ENCODE measurements at regions not wholly inside any gene's neighbourhood (a gene's known extent, or its start where the extent isn't known, plus 50 kb on each side); places are given as distances from the start of the nearest gene placed in this dataset.
"Not testable (repeated sequence)": the region's sequence is repeated elsewhere in the genome, so short reads cannot be mapped to it uniquely, and the experiment has no call there.

DNA sequence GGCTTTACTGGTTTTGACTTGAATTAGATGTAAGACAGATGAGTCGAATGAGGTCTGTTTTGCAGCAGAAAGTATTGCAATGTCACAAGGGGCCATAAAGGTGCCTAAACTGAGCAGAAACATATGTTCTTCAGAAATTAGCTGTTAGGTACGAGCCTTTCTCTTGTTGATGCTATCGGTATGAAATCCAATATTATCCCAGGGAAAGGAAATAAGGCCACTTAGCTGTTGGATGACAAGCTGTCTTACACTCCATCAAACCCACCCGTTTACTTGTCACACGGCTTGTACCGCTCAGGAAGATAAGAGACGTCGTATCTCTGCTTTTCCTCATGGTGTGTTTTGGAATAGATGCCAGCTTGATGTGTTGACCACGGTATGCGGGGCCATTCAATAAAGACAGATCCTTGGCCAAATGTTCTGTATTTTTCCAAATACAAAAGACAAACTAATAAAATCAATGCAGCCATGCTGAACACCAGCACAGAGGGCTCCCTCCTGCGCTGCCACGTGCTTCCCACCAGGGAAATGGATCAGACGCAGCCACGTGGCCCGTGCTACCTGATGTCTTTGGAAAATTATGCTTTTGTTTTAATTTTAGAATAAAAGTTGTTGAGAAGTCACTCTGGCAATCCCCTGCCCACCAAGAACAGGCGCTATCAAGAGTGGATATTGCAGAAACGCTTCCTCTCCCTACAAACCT is 255.9 kb upstream of the SULF2 start:
- H3K27me3 Mint-ChIP-seq, result peaks cover 10 to 15% of the 10 kb centered on the region in 2 donors
- ChIA-PET POLR2A (no interaction called here), CTCF (no interaction called here)

DNA sequence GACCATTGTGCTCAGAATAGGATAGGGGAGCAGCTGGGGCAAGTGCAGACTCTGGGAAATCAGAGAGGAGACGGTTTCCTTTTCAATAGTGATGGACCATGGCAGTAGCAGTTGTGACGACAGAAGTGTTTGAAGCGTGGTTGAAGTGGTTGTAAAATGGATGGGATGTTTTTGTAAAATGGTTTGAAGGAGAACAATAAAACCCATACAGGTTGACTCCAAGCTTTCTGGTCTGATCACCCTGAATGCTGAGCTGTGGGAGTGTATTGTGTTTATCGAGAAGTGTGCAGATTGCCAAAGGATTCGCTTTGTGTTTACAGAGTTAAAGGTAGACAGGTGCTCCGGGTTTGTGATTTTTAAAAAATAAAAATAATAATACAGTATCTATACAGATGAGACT is 255.2 kb upstream of the SULF2 start:
- Mint-ChIP-seq H3K9me3 (peaks cover 0 to 3% (median 0%) of the 10 kb centered on the region in 5 donors), H3K27ac (no peak overlapping the region), H3K27me3 (peaks cover 10 to 15% of the 10 kb centered on the region in 2 donors), H3K4me1 (no peaks in the 10 kb centered on the region), H3K4me3 (no peak overlapping the region), H3K36me3 (no peaks in the 10 kb centered on the region)
- ChIA-PET CTCF (no interaction called here), POLR2A (no interaction called here)
- no peaks in the 10 kb centered on the region for H3K4me1 ChIP-seq (ENCODE audit: insufficient read depth, low read length)
- H3K36me3 ChIP-seq (ENCODE audit: insufficient read depth, low read length), result no peaks in the 10 kb centered on the region
- H3K27me3 ChIP-seq (ENCODE audit: insufficient read depth, low read length, poor library complexity, severe bottlenecking), result no peaks in the 10 kb centered on the region
- H3K27ac ChIP-seq (ENCODE audit: low read depth, low read length), result no peak overlapping the region
- H3K4me3 ChIP-seq (ENCODE audit: low read length), result no peak overlapping the region
- no peaks in the 10 kb centered on the region for H3K9me3 ChIP-seq (ENCODE audit: low read length)
- no peak for DNase-seq

More for the DNA sequence above, 255.9 kb upstream of the SULF2 start:
- Histone ChIP-seq H3K4me3 (ENCODE audit: low read length) (no peak overlapping the region), H3K9me3 (ENCODE audit: low read length) (no peaks in the 10 kb centered on the region), H3K4me1 (ENCODE audit: insufficient read depth, low read length) (no peaks in the 10 kb centered on the region), H3K36me3 (ENCODE audit: insufficient read depth, low read length) (no peaks in the 10 kb centered on the region), H3K27ac (ENCODE audit: low read depth, low read length) (no peak overlapping the region), H3K27me3 (ENCODE audit: insufficient read depth, low read length, poor library complexity, severe bottlenecking) (no peaks in the 10 kb centered on the region)
- Mint-ChIP-seq H3K9me3 (peaks cover 0 to 3% (median 0%) of the 10 kb centered on the region in 5 donors), H3K4me3 (no peak overlapping the region), H3K27ac (no peak overlapping the region), H3K36me3 (no peaks in the 10 kb centered on the region), H3K4me1 (no peaks in the 10 kb centered on the region)
- no peak for DNase-seq

DNA sequence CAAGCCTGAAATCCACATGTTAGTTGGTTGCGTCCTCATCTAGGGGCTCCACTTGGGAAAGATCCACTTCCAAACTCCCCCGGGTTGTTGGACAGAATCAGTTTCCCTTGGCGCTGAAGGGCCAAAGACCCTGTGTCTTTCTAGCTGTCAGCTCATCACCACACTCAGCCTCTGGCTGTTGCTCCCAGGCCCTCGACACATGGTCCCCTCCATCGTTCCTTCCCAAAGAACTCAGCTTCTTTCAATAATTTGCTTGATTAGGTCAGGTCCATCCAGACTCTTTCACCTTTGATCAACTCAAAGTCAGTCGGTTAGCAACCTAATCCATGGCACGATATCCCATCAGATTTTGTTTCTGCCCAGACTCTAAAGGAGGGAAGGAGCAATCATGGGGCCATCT is 254.8 kb upstream of the SULF2 start:
- Mint-ChIP-seq H3K4me1 (no peaks in the 10 kb centered on the region), H3K27ac (no peak overlapping the region), H3K9me3 (peaks cover 0 to 3% (median 0%) of the 10 kb centered on the region in 5 donors), H3K27me3 (peaks cover 10% of the 10 kb centered on the region in 2 donors), H3K4me3 (no peak overlapping the region), H3K36me3 (no peaks in the 10 kb centered on the region)
- Histone ChIP-seq H3K4me3 (ENCODE audit: low read length) (no peak overlapping the region), H3K9me3 (ENCODE audit: low read length) (no peaks in the 10 kb centered on the region), H3K4me1 (ENCODE audit: insufficient read depth, low read length) (no peaks in the 10 kb centered on the region), H3K36me3 (ENCODE audit: insufficient read depth, low read length) (no peaks in the 10 kb centered on the region), H3K27ac (ENCODE audit: low read depth, low read length) (no peak overlapping the region), H3K27me3 (ENCODE audit: insufficient read depth, low read length, poor library complexity, severe bottlenecking) (no peaks in the 10 kb centered on the region)
- CTCF ChIA-PET, result no interaction called here
- no peak for DNase-seq
- POLR2A ChIA-PET, result no interaction called here

DNA sequence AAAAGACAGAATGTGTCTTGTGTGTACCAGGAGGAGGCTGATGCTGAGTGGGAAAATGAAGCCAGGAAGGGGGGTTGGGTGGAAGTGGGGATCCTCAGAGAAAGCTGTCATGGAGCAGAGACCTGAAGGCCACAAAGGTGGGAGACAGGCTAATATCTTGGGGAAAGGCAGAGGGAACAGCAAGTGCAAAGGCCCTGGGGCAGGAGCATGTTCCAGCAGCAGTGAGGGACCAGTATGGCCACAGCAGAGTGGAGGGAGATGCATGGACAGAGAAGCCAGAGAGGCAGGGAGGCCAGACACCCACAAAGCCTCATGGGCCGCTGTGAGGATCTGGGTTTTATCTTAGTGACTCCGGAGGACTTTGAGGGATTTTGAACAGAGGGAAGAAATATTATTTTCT is 254.2 kb upstream of the SULF2 start:
- H3K36me3 Mint-ChIP-seq, result no peaks in the 10 kb centered on the region
- no peaks in the 10 kb centered on the region for H3K36me3 ChIP-seq (ENCODE audit: insufficient read depth, low read length)
- ChIA-PET CTCF (no interaction called here), POLR2A (no interaction called here)
- H3K27me3 Mint-ChIP-seq, result peaks cover 7 to 12% of the 10 kb centered on the region in 2 donors
- H3K27ac ChIP-seq (ENCODE audit: low read depth, low read length), result no peak overlapping the region
- H3K9me3 ChIP-seq (ENCODE audit: low read length), result no peaks in the 10 kb centered on the region
- no peaks in the 10 kb centered on the region for H3K4me1 ChIP-seq (ENCODE audit: insufficient read depth, low read length)
- DNase-seq, result no peak
- no peaks in the 10 kb centered on the region for H3K4me1 Mint-ChIP-seq
- no peak overlapping the region for H3K4me3 Mint-ChIP-seq
- no peak overlapping the region for H3K4me3 ChIP-seq (ENCODE audit: low read length)
- no peak overlapping the region for H3K27ac Mint-ChIP-seq
- H3K9me3 Mint-ChIP-seq, result peaks cover 0 to 6% (median 0%) of the 10 kb centered on the region in 5 donors
- no peaks in the 10 kb centered on the region for H3K27me3 ChIP-seq (ENCODE audit: insufficient read depth, low read length, poor library complexity, severe bottlenecking)

DNA sequence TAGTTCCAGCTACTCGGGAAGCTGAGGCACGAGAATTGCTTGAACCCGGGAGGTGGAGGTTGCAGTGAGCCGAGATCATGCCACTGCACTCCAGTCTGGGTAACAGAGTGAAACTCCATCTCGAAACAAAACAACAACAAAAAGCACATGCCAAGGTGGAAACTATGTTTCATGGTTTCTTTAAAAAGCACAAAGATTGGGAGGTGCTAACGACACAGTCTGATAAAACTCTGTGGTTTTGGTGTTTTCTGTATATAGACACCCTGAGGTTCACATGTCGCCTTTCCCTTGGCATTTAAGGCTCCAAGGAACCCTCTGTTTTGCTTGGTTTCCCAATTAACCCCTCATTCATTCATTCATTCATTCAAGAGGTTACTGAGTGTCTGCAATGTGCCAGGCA is 253.4 kb upstream of the SULF2 start:
- Histone ChIP-seq H3K4me1 (ENCODE audit: insufficient read depth, low read length) (no peaks in the 10 kb centered on the region), H3K27me3 (ENCODE audit: insufficient read depth, low read length, poor library complexity, severe bottlenecking) (no peaks in the 10 kb centered on the region), H3K9me3 (ENCODE audit: low read length) (no peaks in the 10 kb centered on the region), H3K36me3 (ENCODE audit: insufficient read depth, low read length) (no peaks in the 10 kb centered on the region), H3K4me3 (ENCODE audit: low read length) (no peak overlapping the region), H3K27ac (ENCODE audit: low read depth, low read length) (no peak overlapping the region)
- DNase-seq, result no peak
- H3K27ac Mint-ChIP-seq, result no peak overlapping the region
- H3K36me3 Mint-ChIP-seq, result no peaks in the 10 kb centered on the region
- H3K9me3 Mint-ChIP-seq, result peaks cover 0 to 6% (median 0%) of the 10 kb centered on the region in 5 donors
- peaks cover 9 to 12% of the 10 kb centered on the region in 2 donors for H3K27me3 Mint-ChIP-seq
- ChIA-PET CTCF (no interaction called here), POLR2A (no interaction called here)
- no peak overlapping the region for H3K4me3 Mint-ChIP-seq
- no peaks in the 10 kb centered on the region for H3K4me1 Mint-ChIP-seq

DNA sequence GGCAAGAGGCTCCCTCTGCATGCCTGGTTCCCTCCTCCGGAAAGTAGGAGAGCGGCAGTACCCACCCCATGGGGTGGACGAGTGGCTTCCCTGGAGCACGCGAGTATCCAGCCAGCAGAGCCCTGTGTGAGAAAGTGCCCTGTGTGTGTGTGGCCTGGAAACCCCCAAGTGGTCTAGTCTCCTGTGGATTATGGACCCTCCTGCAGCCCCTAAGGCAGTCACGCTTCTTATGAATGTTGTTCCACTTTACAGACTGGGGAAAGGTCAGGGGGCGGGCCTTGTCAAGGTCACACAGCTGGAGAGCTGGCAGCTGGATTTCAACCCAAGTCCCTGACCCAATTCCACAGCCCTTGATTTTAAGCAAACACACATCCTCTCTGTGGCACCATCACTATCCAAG is 252.5 kb upstream of the SULF2 start:
- DNase-seq; POLR2A ChIA-PET; H3K4me1 Mint-ChIP-seq; H3K36me3 Mint-ChIP-seq; H3K4me1 ChIP-seq (ENCODE audit: insufficient read depth, low read length); H3K4me3 Mint-ChIP-seq; H3K4me3 ChIP-seq (ENCODE audit: low read length); CTCF ChIA-PET; H3K36me3 ChIP-seq (ENCODE audit: insufficient read depth, low read length); H3K9me3 ChIP-seq (ENCODE audit: low read length); H3K9me3 Mint-ChIP-seq; H3K27ac ChIP-seq (ENCODE audit: low read depth, low read length); H3K27ac Mint-ChIP-seq; H3K27me3 ChIP-seq (ENCODE audit: insufficient read depth, low read length, poor library complexity, severe bottlenecking): not testable (repeated sequence)
- peaks cover 11 to 17% of the 10 kb centered on the region in 2 donors for H3K27me3 Mint-ChIP-seq

DNA sequence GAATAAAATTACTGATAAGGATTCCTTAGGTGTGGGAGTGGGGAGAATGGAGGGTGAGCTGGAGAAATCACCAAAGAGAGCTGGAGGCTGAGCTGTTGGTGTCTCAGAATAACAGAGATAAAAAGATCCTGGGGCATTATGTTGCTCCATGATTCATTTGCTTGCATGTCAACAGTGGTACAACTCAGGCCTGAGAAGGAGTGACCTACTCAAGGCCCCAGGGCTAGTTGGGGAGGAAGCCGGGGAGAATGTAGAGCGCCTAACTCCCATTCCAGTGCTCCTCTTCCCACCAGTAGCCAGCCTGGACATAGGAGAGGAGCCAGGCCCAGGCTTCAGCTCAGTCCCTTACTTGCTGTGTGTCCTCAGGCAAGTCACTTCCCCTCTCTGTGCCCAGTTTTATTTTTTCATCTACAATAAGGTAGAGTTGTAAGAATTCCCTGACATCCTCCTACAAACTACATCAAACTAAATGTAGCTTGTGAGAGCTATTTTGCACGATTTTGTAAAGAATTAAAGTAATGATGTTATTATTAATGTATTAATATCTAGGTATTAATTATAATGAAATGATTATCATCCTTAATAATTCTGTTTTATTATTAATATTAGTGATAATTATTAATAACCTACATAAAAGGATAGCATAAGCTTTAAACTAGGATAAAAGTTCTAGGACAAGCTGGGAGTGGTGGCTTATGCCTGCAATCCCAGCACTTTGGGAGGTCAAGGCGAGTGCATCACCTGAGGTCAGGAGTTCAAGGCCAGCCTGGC is 250.9 kb upstream of the SULF2 start:
- DNase-seq, result no peak
- Histone ChIP-seq H3K4me3 (ENCODE audit: low read length) (no peak overlapping the region), H3K27me3 (ENCODE audit: insufficient read depth, low read length, poor library complexity, severe bottlenecking) (no peaks in the 10 kb centered on the region), H3K4me1 (ENCODE audit: insufficient read depth, low read length) (no peaks in the 10 kb centered on the region), H3K9me3 (ENCODE audit: low read length) (no peaks in the 10 kb centered on the region), H3K36me3 (ENCODE audit: insufficient read depth, low read length) (no peaks in the 10 kb centered on the region), H3K27ac (ENCODE audit: low read depth, low read length) (no peak overlapping the region)
- no peaks in the 10 kb centered on the region for H3K36me3 Mint-ChIP-seq
- no peak overlapping the region for H3K27ac Mint-ChIP-seq
- H3K9me3 Mint-ChIP-seq, result peaks cover 0 to 6% (median 0%) of the 10 kb centered on the region in 5 donors
- no peak overlapping the region for H3K4me3 Mint-ChIP-seq
- H3K4me1 Mint-ChIP-seq, result no peaks in the 10 kb centered on the region
- ChIA-PET POLR2A (no interaction called here), CTCF (no interaction called here)
- peaks cover 10 to 20% of the 10 kb centered on the region in 2 donors for H3K27me3 Mint-ChIP-seq

DNA sequence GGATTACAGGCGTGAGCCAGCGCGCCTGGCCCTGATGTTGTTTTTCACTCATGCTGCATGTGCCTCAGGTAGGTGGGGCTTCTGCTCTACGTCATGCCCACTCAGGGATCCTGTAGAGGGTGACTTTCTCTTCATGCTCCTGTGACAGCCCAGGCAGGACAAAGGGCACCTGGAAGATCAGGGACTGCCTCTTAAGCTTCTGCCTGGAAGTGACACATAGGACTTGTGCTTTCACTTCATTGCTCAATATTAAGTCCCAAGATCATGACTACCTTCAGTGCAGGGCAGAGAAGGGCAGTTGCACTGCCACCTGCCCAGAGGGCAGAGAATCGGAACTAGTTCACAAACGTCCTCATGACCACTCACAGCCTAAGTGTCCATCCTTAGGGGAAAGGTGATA is 249.5 kb upstream of the SULF2 start:
- Histone ChIP-seq H3K4me3 (ENCODE audit: low read length) (no peak overlapping the region), H3K4me1 (ENCODE audit: insufficient read depth, low read length) (no peaks in the 10 kb centered on the region), H3K27ac (ENCODE audit: low read depth, low read length) (no peak overlapping the region), H3K36me3 (ENCODE audit: insufficient read depth, low read length) (no peaks in the 10 kb centered on the region), H3K9me3 (ENCODE audit: low read length) (no peaks in the 10 kb centered on the region), H3K27me3 (ENCODE audit: insufficient read depth, low read length, poor library complexity, severe bottlenecking) (no peaks in the 10 kb centered on the region)
- ChIA-PET CTCF (no interaction called here), POLR2A (no interaction called here)
- Mint-ChIP-seq H3K9me3 (peaks cover 0 to 4% (median 0%) of the 10 kb centered on the region in 5 donors), H3K27me3 (peaks cover 10 to 18% of the 10 kb centered on the region in 2 donors), H3K4me1 (no peaks in the 10 kb centered on the region), H3K36me3 (no peaks in the 10 kb centered on the region), H3K27ac (no peak overlapping the region), H3K4me3 (no peak overlapping the region)
- DNase-seq, result no peak
